Peyer's patch (tissue), 4 donors: ENCODE measurements at regions not wholly inside any gene's neighbourhood (a gene's known extent, or its start where the extent isn't known, plus 50 kb on each side); places are given as distances from the start of the nearest gene placed in this dataset.
A peak's percentile ranks its signal among the peaks of the same experiment; 100 is the strongest.

Experiments
- DNase-seq, 3 donors: peaks; one replicate each; pipeline ENCODE4 v3.0.0-alpha.2; 2017 to 2019
- H3K27ac ChIP-seq, 4 donors: fragments of 200-600 bp; sonication (generic); one replicate each; pipeline ENCODE4 v1.5.1; 2016 to 2019
- H3K27me3 ChIP-seq, 2 donors: fragments of 200-600 bp; sonication (generic); one replicate each; pipeline ENCODE4 v1.5.1; 2019
- H3K36me3 ChIP-seq, 3 donors: fragments of 200-600 bp; sonication (generic); one replicate each; pipeline ENCODE4 v1.5.1; 2016 to 2019
- H3K4me1 ChIP-seq, 4 donors: fragments of 200-600 bp; sonication (generic); one replicate each; pipeline ENCODE4 v1.5.1; 2016 to 2019
- H3K4me3 ChIP-seq, 4 donors: fragments of 200-600 bp; sonication (generic); 1 replicate in 3 of 4; 2 replicates in 1 of 4; pipeline ENCODE4 v1.5.1; 2016 to 2019; ENCODE audit warnings: mild to moderate bottlenecking in 1 of 4
- H3K9me3 ChIP-seq, 4 donors: fragments of 200-600 bp; sonication (generic); one replicate each; pipeline ENCODE4 v1.5.1; 2016 to 2019; ENCODE audit warnings: mild to moderate bottlenecking in 1 of 4
- CTCF ChIP-seq, 6 experiments: fragments of 450-650 bp in 4 of 6; fragments of 200-600 bp in 2 of 6; sonication (generic) in 1 of 6; IDR thresholded peaks; one replicate each; pipeline ENCODE4 v1.5.1; 2017 to 2019; ENCODE audit warnings: antibody characterized with exemption in 6 of 6, mild to moderate bottlenecking in 3 of 6, moderate library complexity in 1 of 6
- POLR2A ChIP-seq, 2 donors: fragments of 450-650 bp; IDR thresholded peaks; one replicate each; pipeline ENCODE4 v1.5.1; 2017; ENCODE audit warnings: antibody characterized with exemption in 2 of 2, mild to moderate bottlenecking in 2 of 2, moderate library complexity in 2 of 2

DNA sequence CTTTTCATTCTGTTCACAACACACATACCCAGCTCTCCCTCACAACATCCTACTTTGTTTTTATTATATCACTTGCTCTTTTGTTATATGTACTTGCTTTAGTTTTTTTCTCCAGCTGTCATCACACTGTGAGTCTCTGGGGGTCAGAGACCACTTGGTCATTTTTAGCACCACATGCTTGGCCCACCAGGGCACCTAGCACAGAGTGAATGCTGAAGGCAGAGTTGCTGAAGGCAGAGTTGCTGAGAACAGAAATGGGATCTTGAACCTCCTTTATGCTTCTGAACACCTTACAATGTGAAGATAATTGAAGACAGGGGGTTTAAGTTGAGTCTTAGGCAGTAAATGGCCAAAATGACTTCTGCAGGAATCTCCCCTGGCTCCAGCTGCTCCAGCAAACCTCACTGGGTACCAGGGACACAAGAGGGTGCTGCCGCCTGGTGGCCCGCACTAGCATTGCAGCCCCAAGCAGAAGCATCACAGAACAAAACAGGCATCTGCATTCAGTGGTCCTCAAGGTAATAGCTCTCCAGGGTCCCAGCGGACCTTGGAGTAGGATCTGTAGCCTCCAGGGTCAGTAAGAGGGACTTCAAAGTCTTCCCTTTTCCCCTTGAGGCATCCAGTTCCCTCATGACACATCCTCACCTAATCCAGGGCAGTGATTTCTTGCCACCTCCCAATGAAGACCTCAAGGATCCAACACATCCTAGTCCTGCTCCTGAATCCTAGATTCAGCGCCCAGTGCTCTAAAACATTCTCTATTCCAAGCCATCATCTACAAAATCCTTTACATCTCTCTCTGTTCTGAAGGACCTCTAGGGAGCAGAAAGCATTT is 1972.6 kb downstream of the TP53TG3F start:
- TF ChIP-seq CTCF (IDR thresholded peaks at IDR 0.05) (peak in 1 of 6 experiments; percentile 11), POLR2A (IDR thresholded peaks at IDR 0.05) (no peak)
- no peak overlapping the region for H3K4me3 ChIP-seq
- H3K4me1 ChIP-seq, result no peaks in the 10 kb centered on the region
- no peaks in the 10 kb centered on the region for H3K36me3 ChIP-seq
- DNase-seq, result no peak
- H3K9me3 ChIP-seq, result no peaks in the 10 kb centered on the region
- no peaks in the 10 kb centered on the region for H3K27me3 ChIP-seq
- H3K27ac ChIP-seq, result no peak overlapping the region

GRCh38 chr16:35440875-35441274 is 1981.5 kb downstream of the TP53TG3F start:
- Histone ChIP-seq H3K27me3 (no peaks in the 10 kb centered on the region), H3K9me3 (peaks cover 0 to 6% (median 0%) of the 10 kb centered on the region in 4 donors), H3K4me1 (no peaks in the 10 kb centered on the region), H3K36me3 (no peaks in the 10 kb centered on the region), H3K4me3 (no peak overlapping the region), H3K27ac (no peak overlapping the region)
- DNase-seq, result no peak
- TF ChIP-seq POLR2A (IDR thresholded peaks at IDR 0.05), result no peak
- no peak for TF ChIP-seq CTCF (IDR thresholded peaks at IDR 0.05)

GRCh38 chr16:35447010-35447558 is 1987.7 kb downstream of the TP53TG3F start:
- TF ChIP-seq CTCF (IDR thresholded peaks at IDR 0.05), result no peak
- Histone ChIP-seq H3K27me3 (no peaks in the 10 kb centered on the region), H3K4me1 (no peaks in the 10 kb centered on the region), H3K36me3 (no peaks in the 10 kb centered on the region), H3K27ac (no peak overlapping the region), H3K4me3 (no peak overlapping the region), H3K9me3 (peaks cover 0 to 12% (median 0%) of the 10 kb centered on the region in 4 donors)
- no peak for DNase-seq

- no peaks in the 10 kb centered on the region for H3K36me3 ChIP-seq
- TF ChIP-seq CTCF (IDR thresholded peaks at IDR 0.05) (no peak), POLR2A (IDR thresholded peaks at IDR 0.05) (no peak)
- H3K4me3 ChIP-seq, result no peak overlapping the region
- no peak for DNase-seq
- H3K27ac ChIP-seq, result no peak overlapping the region
- no peaks in the 10 kb centered on the region for H3K4me1 ChIP-seq
- peaks cover 0 to 15% (median 2%) of the 10 kb centered on the region in 4 donors for H3K9me3 ChIP-seq
- H3K27me3 ChIP-seq, result no peaks in the 10 kb centered on the region
Measured at GRCh38 chr16:35449663-35450062, 1990.3 kb downstream of the TP53TG3F start.

- H3K27ac ChIP-seq, result no peak overlapping the region
- TF ChIP-seq POLR2A (IDR thresholded peaks at IDR 0.05), result no peak
- no peak for TF ChIP-seq CTCF (IDR thresholded peaks at IDR 0.05)
- peaks cover 0 to 19% (median 2%) of the 10 kb centered on the region in 4 donors for H3K9me3 ChIP-seq
Measured at GRCh38 chr16:35450648-35451047, 1991.2 kb downstream of the TP53TG3F start.

More at GRCh38 chr16:35450648-35451047, 1991.2 kb downstream of the TP53TG3F start:
- no peaks in the 10 kb centered on the region for H3K36me3 ChIP-seq
- H3K4me3 ChIP-seq, result no peak overlapping the region
- no peaks in the 10 kb centered on the region for H3K27me3 ChIP-seq
- no peaks in the 10 kb centered on the region for H3K4me1 ChIP-seq
- no peak for DNase-seq
